ENCODE measurements at regions not wholly inside any gene's neighbourhood (a gene's known extent, or its start where the extent isn't known, plus 50 kb on each side); places are given as distances from the start of the nearest gene placed in this dataset.

GRCh38 chr3:150213577-150213976 is 194.5 kb upstream of the TSC22D2 start:
- no peak for DNase-seq

- DNase-seq, result no peak
Measured at GRCh38 chr3:150210461-150211110, 197.5 kb upstream of the TSC22D2 start.

- no peak for DNase-seq
Measured at GRCh38 chr3:150203273-150203672, 204.8 kb upstream of the TSC22D2 start.

GRCh38 chr3:150202711-150203110 is 205.4 kb upstream of the TSC22D2 start:
- DNase-seq, result no peak

GRCh38 chr3:150194957-150195356 is 213.1 kb upstream of the TSC22D2 start:
- no peak for DNase-seq

- no peak for DNase-seq
Measured at GRCh38 chr3:150194513-150194912, 213.6 kb upstream of the TSC22D2 start.

GRCh38 chr3:150184426-150185071 is 213.9 kb upstream of the PFN2 start:
- no peak for DNase-seq

- DNase-seq, result peak; percentile 35
Measured at GRCh38 chr3:150183678-150184425, 213.2 kb upstream of the PFN2 start.

GRCh38 chr3:150180334-150180733 is 209.6 kb upstream of the PFN2 start:
- DNase-seq, result no peak

GRCh38 chr3:150179330-150179729 is 208.6 kb upstream of the PFN2 start:
- no peak for DNase-seq

GRCh38 chr3:150177673-150178381 is 207.1 kb upstream of the PFN2 start:
- DNase-seq, result no peak

GRCh38 chr3:150174179-150174578 is 203.5 kb upstream of the PFN2 start:
- DNase-seq, result no peak

GRCh38 chr3:150172356-150172755 is 201.7 kb upstream of the PFN2 start:
- no peak for DNase-seq

GRCh38 chr3:150170852-150171520 is 200.3 kb upstream of the PFN2 start:
- DNase-seq, result no peak

- DNase-seq, result no peak
Measured at GRCh38 chr3:150169330-150169940, 198.7 kb upstream of the PFN2 start.

- DNase-seq, result no peak
Measured at GRCh38 chr3:150168698-150169097, 198.0 kb upstream of the PFN2 start.

- DNase-seq, result no peak
Measured at GRCh38 chr3:150165396-150166094, 194.8 kb upstream of the PFN2 start.

GRCh38 chr3:150161011-150161410 is 190.3 kb upstream of the PFN2 start:
- no peak for DNase-seq

- DNase-seq, result no peak
Measured at GRCh38 chr3:150158943-150159625, 188.4 kb upstream of the PFN2 start.

- DNase-seq, result no peak
Measured at GRCh38 chr3:150152567-150152966, 181.9 kb upstream of the PFN2 start.

GRCh38 chr3:150150633-150151032 is 179.9 kb upstream of the PFN2 start:
- DNase-seq, result no peak
